GM19025 (cell line): ENCODE measurements at regions not wholly inside any gene's neighbourhood (a gene's known extent, or its start where the extent isn't known, plus 50 kb on each side); places are given as distances from the start of the nearest gene placed in this dataset.

Source experiments
- ATAC-seq: cut with Tn5 transposase; IDR thresholded peaks from one replicate; pipeline ENCODE4 v1.9.1; 2021; ENCODE audit warnings: mild to moderate bottlenecking, low read depth, moderate library complexity; ENCODE audit not compliant: unreplicated experiment

DNA sequence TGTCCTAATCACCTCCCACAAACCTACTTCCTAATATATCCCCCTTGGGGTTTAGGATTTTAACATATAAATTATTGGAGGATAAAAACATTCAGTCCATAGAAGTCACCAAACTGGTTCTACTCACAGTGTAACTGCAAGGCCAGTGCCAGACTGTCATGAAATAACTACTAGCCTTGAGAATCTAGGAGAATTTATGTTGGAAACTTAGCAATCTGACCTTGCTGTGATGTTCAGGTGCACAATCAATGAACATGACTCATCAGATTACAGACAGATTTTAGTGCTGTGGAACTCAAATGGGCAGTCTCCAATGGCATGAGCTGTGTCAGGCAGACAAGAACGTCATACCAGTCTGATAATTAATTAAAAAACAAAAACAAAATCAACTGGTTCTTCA, 571.4 kb upstream of the IGFBP3 start:
- no peak for ATAC-seq

DNA sequence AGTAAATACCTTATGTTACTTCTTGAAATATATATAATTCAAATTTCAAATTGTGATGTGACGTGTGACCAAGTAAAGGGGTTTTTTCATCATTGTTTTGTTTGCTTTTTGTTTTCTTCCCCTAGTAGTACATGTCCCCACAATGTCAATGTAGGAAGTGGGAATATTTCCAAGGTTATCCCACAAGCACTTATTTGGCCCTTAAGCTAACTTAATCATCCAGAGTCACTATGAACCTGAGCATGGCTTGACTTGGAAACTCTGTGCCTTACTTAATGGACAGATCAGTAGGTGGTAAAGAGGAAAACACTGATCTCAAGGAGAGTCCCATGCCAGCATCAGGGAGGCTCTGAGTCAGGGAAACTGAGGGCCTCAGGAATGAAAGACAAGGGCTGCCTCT, 569.3 kb upstream of the IGFBP3 start:
- ATAC-seq, result no peak

DNA sequence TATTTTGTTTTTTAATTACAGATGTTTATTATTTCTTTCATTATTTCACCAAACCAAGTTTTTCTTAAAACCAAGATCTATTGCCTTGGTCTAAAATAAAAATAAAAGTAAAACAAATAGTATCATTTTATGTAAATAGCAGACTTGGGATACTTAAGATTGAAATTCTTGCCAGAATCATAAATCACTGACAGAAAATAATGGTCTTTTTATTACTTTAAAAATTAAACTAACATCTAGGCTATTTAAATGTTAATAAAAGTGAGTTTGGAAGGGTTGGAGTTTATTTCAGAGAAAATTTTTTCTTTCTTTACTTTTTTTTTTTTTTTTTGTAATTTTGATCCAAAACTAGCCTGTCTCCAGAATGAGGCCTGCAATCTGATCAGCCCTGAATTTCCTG, 568.0 kb upstream of the IGFBP3 start:
- ATAC-seq, result no peak

DNA sequence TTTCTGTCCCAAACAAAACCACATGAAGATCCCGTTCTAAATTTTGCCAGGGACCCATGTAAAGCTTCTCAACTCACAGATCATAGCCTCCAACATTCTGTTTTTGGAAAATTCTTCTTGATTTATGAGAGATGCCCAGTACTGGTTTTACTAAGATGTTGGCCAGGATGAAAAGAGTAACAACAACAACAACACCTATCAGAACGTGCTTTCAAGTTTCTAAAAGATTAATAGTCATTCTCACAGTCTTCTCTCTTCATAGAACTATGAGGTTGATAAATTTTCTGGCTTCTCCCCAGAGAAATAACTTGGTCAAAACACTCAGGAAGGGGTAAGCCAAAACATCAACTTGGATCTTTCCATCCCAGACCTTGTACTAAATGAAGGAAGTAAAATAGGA, 567.5 kb upstream of the IGFBP3 start:
- no peak for ATAC-seq

DNA sequence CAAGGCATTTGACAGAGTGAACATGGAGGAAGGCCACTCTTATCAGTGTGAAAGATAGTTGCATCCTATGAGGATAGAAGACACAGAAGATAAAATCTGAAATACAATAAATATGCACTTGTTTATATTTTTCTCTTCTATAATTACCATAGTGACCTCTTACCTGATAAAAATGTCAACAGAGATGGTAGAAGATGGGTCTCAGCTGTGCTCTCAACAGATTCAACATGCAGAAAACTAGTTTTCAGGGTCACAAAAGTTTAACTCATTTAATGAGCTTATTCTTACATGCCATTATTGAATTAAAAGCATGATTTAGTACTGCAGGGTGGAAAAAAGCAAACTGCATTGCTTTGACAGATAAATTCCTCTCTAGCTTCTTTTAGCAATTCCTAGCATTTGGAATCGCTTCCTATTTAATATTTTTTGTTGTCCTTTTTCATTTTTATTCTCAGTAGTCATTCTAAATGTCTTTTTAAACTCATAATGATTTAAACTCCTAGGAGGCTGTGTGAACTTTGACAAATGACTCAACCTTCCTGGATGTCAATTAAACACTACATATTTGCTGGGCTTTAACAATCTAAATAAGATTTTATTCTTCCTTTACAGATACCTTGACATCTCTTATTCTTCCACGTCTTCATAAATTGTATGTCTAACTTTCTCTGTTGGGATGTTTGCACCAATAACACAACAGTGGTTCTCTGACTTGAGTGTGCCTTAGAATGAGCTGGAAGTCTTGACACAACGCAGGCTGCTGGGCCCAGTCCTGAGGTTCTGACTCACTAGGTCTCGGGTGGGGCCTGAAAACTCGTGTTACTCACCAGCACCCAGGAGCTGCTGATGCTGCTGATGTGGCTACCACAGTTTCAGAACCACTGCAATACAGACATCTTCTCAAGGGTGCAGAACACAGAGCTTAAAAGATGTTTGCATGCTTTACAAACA, 565.5 kb upstream of the IGFBP3 start:
- no peak for ATAC-seq

DNA sequence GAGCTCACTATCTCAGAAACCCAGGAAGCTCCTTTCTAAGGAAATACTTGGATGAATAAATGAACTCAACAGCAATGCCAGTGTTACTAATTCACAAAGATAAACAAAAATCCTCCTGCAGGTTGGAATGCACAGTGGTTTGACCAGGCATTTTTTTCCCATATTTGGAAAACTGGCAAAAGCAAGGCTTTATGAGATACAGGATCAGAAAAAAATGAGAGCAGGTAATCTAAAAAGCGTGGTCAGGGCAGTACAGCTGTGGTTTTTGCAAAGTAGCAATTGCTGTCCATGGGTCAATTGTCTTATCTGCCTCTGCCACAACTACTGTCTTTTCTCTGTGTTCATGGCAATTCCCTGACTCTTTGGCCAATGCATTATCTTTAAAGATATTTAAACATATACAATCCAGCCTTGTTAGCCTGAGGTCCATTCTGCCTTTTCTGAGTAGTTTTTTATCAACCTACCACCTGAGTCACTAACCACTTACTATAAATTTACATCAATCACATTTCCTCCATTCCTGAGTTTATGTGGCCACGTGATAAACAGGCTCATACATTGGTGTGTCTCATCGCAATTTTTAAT, 564.5 kb upstream of the IGFBP3 start:
- ATAC-seq, result no peak

DNA sequence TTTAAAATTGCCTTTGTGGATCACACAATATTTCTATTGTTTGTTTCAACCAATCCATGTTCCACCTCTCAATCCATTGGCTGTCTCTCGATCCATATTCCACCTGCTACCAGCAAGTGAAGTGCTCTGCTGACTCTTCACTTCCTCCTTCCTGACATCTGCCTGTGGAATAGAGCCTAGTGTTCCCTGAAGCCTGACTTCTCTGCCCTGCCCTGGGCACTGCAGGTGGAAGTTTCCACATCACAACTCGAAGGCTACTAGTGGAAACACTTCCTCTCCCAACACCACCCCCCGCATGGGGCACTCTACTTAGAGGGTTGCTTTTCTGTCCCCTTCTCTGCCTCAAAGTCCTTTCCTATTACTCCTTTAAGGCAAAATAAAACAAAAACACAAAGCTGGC, 563.8 kb upstream of the IGFBP3 start:
- no peak for ATAC-seq

DNA sequence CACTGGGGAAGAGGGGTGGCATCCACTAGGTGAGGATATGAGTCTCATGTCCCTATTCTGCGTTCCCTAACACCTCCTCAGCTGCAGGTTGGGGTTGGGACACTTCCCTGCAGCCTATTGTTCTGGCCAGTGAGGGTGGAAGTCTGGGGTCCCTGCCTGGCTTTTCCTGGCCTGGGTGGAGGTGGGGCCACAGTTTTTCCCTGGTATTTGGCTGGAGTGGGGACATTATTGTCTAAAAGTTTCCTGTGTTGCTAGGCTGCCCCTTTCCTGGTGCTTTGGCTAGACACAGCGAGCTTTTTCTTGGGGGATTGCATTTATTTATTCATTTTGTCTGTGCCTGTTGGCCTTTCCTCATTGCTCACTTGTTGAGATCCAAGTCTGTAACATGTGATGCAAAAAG, 559.5 kb upstream of the IGFBP3 start:
- ATAC-seq, result no peak

DNA sequence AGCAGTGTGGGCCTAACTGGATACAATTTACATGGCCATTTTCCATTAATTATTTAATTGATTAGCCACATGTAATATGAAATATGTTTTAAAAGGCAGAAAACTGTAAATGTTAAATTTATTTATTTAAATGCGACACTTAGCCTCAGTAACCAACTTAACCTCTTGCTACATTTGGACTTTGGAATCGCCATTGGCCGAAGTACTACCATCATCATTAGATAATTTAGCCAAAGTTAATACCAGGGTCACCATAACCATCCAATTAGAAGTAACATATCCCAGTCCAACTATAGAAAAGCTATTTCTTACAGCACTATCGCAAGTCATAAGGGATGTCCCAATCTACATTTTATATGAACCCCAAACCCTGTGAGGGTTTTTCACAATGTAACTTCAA, 558.6 kb upstream of the IGFBP3 start:
- ATAC-seq, result no peak

DNA sequence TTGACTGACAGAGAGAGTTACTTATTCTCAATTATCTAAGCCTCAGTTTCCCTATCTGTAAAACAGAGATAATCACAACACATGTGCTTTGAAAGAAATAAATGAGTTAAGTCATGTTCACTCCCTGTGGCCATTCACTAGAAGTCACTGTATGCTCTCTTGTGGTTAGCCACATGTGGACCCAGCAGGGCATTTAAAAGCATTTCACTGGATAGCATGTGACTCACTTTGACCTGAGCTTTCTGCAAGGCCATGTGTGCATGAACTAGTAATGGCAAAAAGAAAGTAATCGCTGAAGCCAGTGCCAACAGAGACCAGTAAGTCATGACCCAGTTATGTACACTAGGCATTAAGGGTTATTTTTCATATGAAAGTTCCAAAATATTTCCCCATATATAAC, 557.0 kb upstream of the IGFBP3 start:
- no peak for ATAC-seq

DNA sequence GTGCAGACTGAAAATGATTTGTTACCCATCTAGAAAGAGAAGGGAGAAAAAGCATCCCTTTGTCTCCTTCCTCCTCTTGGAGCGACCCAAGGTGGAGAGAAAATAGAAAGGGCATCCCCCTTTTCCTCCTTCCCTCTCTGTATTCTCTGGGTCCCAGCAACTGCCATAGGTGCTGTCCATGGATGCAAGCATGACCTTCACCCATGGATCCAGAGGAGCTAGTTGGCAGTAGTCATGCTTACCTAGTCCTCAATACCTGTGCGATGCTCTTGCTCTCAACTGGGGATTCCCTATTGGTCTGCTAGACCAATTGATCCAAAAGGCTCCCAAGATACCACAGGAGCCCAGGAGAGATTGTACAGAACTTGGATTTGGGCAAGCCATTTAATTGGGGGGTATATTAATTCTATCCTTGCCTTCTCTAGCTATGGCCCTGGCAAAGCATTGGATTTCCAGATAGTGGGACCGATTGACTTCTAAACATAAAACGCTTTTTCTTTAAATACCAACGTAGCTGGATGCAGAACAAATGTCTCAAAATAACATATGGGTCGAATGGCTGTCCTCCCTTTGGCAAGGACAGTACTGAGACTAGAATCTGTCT, 547.8 kb upstream of the IGFBP3 start:
- no peak for ATAC-seq

DNA sequence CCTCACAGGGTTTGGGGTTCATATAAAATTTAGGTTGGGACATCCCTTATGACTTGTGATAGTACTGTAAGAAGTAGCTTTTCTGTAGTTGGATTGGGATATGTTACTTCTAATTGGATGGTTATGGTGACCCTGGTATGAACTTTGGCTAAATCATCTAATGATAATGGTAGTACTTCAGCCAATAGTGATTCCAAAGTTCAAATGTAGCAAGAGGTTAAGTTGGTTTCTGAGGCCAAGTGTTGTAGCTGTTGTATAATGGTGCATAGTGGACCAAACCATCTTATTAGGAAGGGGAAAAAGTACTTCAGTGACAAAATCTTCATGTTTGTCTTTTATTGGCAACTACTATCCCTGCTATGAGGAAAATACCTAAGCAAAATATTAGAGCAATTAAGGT, 542.1 kb upstream of the IGFBP3 start:
- no peak for ATAC-seq

DNA sequence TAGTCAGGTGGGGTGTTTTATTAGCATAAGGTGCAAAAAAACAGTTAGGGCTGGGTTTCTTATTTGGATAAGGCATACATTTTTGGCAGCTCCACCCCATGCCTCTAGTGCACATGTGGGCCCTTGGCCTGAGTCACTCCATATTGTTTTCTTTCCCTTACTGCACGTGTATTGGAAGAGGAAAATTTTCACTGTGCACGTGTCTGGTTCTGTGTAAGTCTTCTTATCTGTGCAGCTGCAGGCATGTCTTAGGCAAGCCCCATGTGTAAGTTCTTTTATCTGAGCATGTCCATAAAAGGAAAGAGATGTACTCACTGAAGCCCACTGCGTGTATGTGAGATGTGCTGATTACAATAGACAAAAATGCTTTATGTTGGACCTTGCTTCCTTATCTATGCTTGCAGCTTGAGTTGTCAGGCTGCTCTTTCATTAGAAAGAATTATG, 540.3 kb upstream of the IGFBP3 start:
- ATAC-seq, result no peak

DNA sequence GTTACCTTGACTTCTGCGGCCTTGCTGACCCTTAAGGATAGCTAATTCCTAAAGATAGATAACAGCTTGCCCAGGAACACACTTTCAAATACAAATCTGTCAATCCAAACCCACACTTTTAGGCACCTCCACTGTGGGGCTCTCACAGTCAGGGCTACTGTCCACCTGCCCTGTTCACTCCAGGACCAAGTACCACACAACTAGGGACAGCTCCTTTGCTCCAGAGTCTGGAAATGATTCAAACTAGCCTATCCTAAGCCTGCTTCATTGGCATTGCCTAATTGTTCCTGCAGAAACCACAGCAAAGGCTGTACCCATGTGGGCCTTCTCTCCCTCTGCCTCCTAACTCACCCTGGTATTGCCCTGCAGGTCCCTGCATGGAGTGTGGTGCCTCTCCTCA, 538.9 kb upstream of the IGFBP3 start:
- no peak for ATAC-seq

DNA sequence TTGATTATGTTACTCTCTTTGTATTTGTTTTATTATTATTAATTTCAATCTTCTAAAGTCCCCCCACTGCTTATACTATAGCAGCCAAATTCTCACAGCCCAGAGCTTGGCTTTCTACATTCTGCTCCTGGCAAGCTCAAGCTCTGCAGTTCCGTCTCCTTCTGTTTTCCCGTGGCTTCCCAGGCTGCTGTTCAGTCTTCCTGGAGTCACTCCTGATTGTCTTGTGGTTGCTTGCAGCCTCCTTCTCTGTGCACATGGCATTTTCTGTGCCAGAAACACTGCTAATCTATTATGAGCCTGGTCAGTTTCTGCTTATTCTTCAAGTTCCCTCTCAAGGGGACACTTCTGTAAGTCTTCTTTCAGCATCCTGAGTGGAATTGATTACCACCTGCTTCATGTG, 533.7 kb upstream of the IGFBP3 start:
- no peak for ATAC-seq

DNA sequence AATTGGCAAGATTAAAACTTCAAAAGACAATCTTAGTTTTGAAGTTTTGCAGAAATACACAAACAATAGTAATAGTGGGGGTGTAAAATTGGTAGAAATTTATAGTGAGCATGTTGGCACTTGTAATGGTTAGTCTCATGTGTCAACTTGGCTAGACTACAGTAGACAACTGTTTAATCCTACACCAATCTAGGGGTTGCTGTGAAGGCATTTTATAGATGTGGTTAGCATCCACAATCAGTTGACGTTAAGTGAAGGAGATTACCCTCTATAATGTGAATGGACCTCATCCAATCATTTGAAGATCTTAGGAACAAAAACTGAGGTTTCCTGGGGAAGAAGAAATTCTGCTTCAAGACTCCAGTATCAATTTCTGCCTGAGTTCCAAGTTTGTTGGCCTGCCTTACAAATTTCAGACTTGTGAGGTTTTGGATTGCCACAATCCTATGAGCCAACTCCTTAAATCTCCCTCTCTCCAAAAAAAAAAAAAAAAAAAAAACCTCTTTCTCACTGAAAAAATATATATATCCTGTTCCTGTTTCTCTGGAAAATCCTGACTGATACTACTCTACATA, 531.6 kb upstream of the IGFBP3 start:
- ATAC-seq, result no peak

DNA sequence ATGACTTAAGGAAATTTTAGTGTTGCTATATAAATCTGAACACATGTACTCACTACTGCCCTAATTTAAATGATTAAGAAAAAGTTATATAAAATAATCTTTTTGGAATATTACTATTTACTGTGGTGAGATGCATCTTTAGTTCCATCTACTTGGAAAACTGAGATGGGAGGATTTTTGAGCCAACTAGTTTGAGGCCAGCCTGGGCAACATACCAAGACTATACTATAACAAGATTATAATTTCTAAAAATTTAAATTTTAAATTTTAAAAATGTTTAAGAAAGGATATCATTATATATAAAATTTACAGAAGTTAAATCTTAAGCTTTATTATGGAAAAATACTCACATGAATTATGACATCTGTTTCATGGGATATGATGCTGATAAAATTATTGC, 530.8 kb upstream of the IGFBP3 start:
- no peak for ATAC-seq

DNA sequence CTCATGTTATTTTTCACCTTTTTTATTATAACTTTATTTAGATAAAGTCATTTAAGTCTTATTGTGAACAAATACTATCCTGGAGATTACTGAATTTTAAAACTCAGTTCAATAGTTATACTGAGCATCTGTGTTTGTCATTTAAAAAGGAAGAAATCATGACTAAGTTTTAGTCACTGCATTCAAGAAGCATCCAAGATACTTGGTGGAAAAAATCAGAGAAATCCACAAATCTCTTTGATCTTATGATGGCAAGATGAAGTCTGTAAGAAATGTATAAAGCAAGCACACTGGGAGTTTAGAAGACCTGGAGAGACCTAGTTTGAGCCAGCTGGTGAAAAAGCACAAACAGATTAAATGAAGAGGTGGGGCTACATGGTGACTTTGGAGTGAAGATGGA, 529.8 kb upstream of the IGFBP3 start:
- no peak for ATAC-seq

DNA sequence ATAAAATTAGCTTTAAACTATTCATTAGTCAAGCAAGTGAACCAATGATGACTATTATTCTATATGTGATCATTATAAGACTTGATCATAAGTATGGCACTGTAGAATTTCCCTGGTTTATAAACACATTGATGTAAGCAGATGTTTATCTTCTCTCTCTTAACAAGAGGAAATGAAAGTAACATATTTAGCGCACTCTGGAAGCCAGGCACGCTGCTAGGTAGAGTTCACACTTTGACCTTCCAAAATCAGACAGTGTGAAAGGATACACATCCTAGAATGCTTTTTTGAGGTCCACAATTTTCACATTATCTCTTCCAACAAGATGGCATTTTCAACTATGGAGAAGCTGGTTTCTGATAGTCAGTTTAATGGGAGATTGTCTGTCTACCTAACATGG, 529.4 kb upstream of the IGFBP3 start:
- ATAC-seq, result no peak

DNA sequence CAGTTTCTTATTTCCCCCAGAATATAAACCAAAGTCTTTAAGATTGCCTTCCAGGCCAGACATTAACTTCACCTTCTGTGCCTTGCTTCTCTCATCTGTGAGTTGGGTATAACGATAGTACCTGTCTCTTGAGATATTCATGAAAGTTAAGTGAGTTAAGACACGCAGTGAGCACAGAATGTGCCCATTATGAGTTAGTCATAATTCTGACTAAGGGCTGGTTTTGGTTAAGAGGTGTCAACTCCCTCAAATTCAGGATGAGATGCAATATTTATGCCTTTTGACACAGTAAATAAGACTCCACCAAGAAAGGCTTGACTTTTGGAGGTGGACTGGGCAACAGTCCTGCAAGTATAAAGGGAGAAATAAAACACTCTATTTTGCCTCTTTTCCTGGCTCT, 528.7 kb upstream of the IGFBP3 start:
- no peak for ATAC-seq

DNA sequence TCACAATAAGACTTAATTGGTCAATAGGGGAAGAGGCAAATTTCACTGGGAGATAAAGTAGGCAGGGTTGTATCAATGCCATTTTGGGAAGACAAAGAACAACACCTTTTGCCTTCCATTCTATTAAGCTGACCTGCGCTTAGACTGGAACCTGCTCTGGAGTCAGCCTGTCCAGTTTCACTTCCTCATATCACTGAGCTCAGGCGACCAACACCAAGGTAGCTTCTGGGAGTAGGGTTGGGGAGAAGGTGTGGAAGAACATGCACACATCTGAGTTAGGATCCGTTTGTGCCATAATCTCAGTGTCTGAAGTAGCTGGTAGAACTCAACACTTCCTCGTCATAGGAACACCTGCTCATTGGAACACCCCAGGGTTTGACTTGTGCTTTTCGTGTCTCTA, 527.4 kb upstream of the IGFBP3 start:
- no peak for ATAC-seq
